Neuronal stem cell (in vitro differentiated cells): ENCODE measurements at regions not wholly inside any gene's neighbourhood (a gene's known extent, or its start where the extent isn't known, plus 50 kb on each side); places are given as distances from the start of the nearest gene placed in this dataset.

ENCODE experiments used
- DNase-seq: peaks from one replicate; pipeline ENCODE4 v3.0.0-alpha.2; 2013; ENCODE audit warnings: low spot score
- H2AFZ ChIP-seq: one replicate; pipeline ENCODE4 v1.6.1; 2013; ENCODE audit warnings: mild to moderate bottlenecking, low read length, inconsistent platforms
- H2AK5ac ChIP-seq: 2 replicates; pipeline ENCODE4 v1.6.1; 2013; ENCODE audit warnings: low read depth, mild to moderate bottlenecking, inconsistent platforms, low read length, moderate library complexity, mixed read lengths
- H2BK120ac ChIP-seq: 2 replicates; pipeline ENCODE4 v1.6.1; 2013; ENCODE audit warnings: low read depth, mild to moderate bottlenecking, inconsistent platforms, low read length, moderate library complexity, mixed read lengths
- H2BK12ac ChIP-seq: one replicate; pipeline ENCODE4 v1.6.1; 2013; ENCODE audit warnings: low read length, inconsistent platforms
- H2BK15ac ChIP-seq: 2 replicates; pipeline ENCODE4 v1.6.1; 2013; ENCODE audit warnings: mild to moderate bottlenecking, low read length, inconsistent platforms, mixed read lengths
- H2BK5ac ChIP-seq: one replicate; pipeline ENCODE4 v1.6.1; 2013; ENCODE audit warnings: inconsistent platforms, mild to moderate bottlenecking, low read length, moderate library complexity
- H3K14ac ChIP-seq: one replicate; pipeline ENCODE4 v1.6.1; 2013; ENCODE audit warnings: low read length, inconsistent platforms
- H3K18ac ChIP-seq: 2 replicates; pipeline ENCODE4 v1.6.1; 2013; ENCODE audit warnings: low read length, inconsistent platforms
- H3K23ac ChIP-seq: 2 replicates; pipeline ENCODE4 v1.6.1; 2013; ENCODE audit warnings: low read depth, mild to moderate bottlenecking, mixed read lengths, low read length, inconsistent platforms; ENCODE audit not compliant: poor library complexity
- H3K27ac ChIP-seq: replicated peaks from 3 replicates; pipeline ENCODE4 v1.5.1; 2013; ENCODE audit warnings: low read length, inconsistent platforms
- H3K27me3 ChIP-seq, 3 experiments: 2 replicates each; pipeline ENCODE4 v1.6.1; 2013; ENCODE audit warnings: low read length in 3 of 3, mild to moderate bottlenecking in 2 of 3, inconsistent platforms in 1 of 3, low read depth in 1 of 3, mixed read lengths in 1 of 3, moderate library complexity in 1 of 3; ENCODE audit not compliant: control insufficient read depth in 3 of 3, insufficient read depth in 3 of 3
- H3K36me3 ChIP-seq, 2 donors: replicated peaks in 1 of 2; 2 replicates each; pipeline ENCODE4 v1.6.1; 2013; ENCODE audit warnings: low read length in 2 of 2; ENCODE audit not compliant: control insufficient read depth in 2 of 2, insufficient read depth in 2 of 2
- H3K4ac ChIP-seq: 2 replicates; pipeline ENCODE4 v1.6.1; 2013; ENCODE audit warnings: inconsistent platforms, mild to moderate bottlenecking, low read length, moderate library complexity
- H3K4me1 ChIP-seq, 2 donors: 1 replicate in 1 of 2; 2 replicates in 1 of 2; pipeline ENCODE4 v1.6.1; 2013; ENCODE audit warnings: low read length in 2 of 2, low read depth in 1 of 2; ENCODE audit not compliant: control insufficient read depth in 2 of 2, insufficient read depth in 1 of 2
- H3K4me2 ChIP-seq: one replicate; pipeline ENCODE4 v1.6.1; 2013; ENCODE audit warnings: mild to moderate bottlenecking, low read length, inconsistent platforms; ENCODE audit not compliant: insufficient read depth, poor library complexity, severe bottlenecking
- H3K4me3 ChIP-seq, 2 donors: 2 replicates each; pipeline ENCODE4 v1.5.1; 2013; ENCODE audit warnings: low read length in 2 of 2, mild to moderate bottlenecking in 2 of 2, inconsistent platforms in 1 of 2, moderate library complexity in 1 of 2
- H3K79me1 ChIP-seq: one replicate; pipeline ENCODE4 v1.6.1; 2013; ENCODE audit warnings: low read depth, mild to moderate bottlenecking, inconsistent platforms, low read length, moderate library complexity
- H3K9ac ChIP-seq: one replicate; pipeline ENCODE4 v1.6.1; 2013; ENCODE audit warnings: mild to moderate bottlenecking, low read depth, low read length, inconsistent platforms; ENCODE audit not compliant: poor library complexity
- H3K9me3 ChIP-seq, 2 donors: replicated peaks in 1 of 2; 2 replicates each; pipeline versions ENCODE3 to v1.6.1; 2013; ENCODE audit warnings: low read length in 2 of 2, mild to moderate bottlenecking in 2 of 2, inconsistent platforms in 1 of 2, low read depth in 1 of 2, mixed read lengths in 1 of 2, moderate library complexity in 1 of 2; ENCODE audit not compliant: control insufficient read depth in 2 of 2, insufficient read depth in 1 of 2
- H4K8ac ChIP-seq: one replicate; pipeline ENCODE4 v1.6.1; 2013; ENCODE audit warnings: low read depth, mild to moderate bottlenecking, inconsistent platforms, low read length, moderate library complexity
- H4K91ac ChIP-seq: one replicate; pipeline ENCODE4 v1.6.1; 2013; ENCODE audit warnings: low read length, low read depth, mild to moderate bottlenecking, inconsistent platforms; ENCODE audit not compliant: poor library complexity
- WGBS, 2 donors: extraction: QIAGEN DNeasy Blood & Tissue Kit; methylation state at CpG; one replicate each; pipeline ENCODE4 v1.1.7; 2013; ENCODE audit warnings: missing lambda C conversion rate in 2 of 2, mixed read lengths in 1 of 2; ENCODE audit not compliant: insufficient read length in 2 of 2, insufficient replicate concordance in 1 of 2; ENCODE audit errors: extremely low coverage in 2 of 2; 5-methylcytosine and 5-hydroxymethylcytosine counted together

- H3K23ac ChIP-seq, result no peak overlapping the region
- DNase-seq, result no peak
- H3K4me2 ChIP-seq, result no peak overlapping the region
- no peak overlapping the region for H4K91ac ChIP-seq
- H2BK15ac ChIP-seq, result no peak overlapping the region
- no peak overlapping the region for H4K8ac ChIP-seq
- no peak overlapping the region for H2AK5ac ChIP-seq
- no peak overlapping the region for H3K4ac ChIP-seq
- H3K27ac ChIP-seq, result no peak overlapping the region
- H3K4me1 ChIP-seq, result no peaks in the 10 kb centered on the region
- no peak overlapping the region for H3K4me3 ChIP-seq
- no peaks in the 10 kb centered on the region for H3K27me3 ChIP-seq
- H3K9me3 ChIP-seq, result no peaks in the 10 kb centered on the region
- H2BK12ac ChIP-seq, result no peak overlapping the region
- no peak overlapping the region for H3K18ac ChIP-seq
- no peaks in the 10 kb centered on the region for H3K79me1 ChIP-seq
- H2AFZ ChIP-seq, result no peak overlapping the region
- H2BK5ac ChIP-seq, result no peak overlapping the region
- no peak overlapping the region for H2BK120ac ChIP-seq
- no peak overlapping the region for H3K9ac ChIP-seq
- no peak overlapping the region for H3K14ac ChIP-seq
- no peaks in the 10 kb centered on the region for H3K36me3 ChIP-seq
These were observed 87.0 kb upstream of the LRP1B start for GRCh38 chr2:142217804-142218203.

GRCh38 chr2:142200062-142200461, 69.2 kb upstream of the LRP1B start:
- Histone ChIP-seq H3K4ac (no peak overlapping the region), H3K9me3 (no peaks in the 10 kb centered on the region), H3K27me3 (no peaks in the 10 kb centered on the region), H4K8ac (no peak overlapping the region), H3K14ac (no peak overlapping the region), H2BK5ac (no peak overlapping the region), H3K4me3 (no peak overlapping the region), H3K36me3 (no peaks in the 10 kb centered on the region), H3K9ac (no peak overlapping the region), H2BK120ac (no peak overlapping the region), H4K91ac (no peak overlapping the region), H3K4me1 (no peaks in the 10 kb centered on the region), H3K79me1 (no peaks in the 10 kb centered on the region), H3K18ac (no peak overlapping the region), H2AK5ac (no peak overlapping the region), H2BK12ac (no peak overlapping the region), H3K4me2 (no peak overlapping the region), H2AFZ (no peak overlapping the region), H2BK15ac (no peak overlapping the region), H3K27ac (no peak overlapping the region), H3K23ac (no peak overlapping the region)
- DNase-seq, result no peak
- no CpG with 5 or more reads among the region's 1 CpG for WGBS, 2 donors

DNA sequence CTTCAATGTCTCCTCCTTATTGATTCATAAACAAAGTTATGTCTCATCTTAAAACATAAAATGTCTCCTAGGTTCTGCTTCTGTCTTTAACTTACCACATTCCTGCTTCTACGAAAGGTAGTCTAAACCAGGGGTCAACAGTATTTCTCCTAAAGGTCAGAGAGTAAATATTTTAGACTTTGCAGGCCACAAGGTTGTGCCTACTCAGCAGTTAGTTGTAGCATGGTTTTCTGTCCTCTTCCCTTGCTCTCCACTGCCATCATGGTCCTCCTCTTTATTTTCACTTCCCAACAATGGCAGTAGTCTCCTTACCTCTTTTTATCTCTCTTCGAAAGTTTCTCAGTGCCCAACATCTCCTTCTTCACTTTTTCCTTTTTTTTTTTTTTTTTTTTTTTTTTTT, 68.3 kb upstream of the LRP1B start:
- no peak overlapping the region for H3K4me2 ChIP-seq
- no peak overlapping the region for H3K9ac ChIP-seq
- no peak overlapping the region for H3K18ac ChIP-seq
- H3K79me1 ChIP-seq, result no peaks in the 10 kb centered on the region
- no peak overlapping the region for H3K14ac ChIP-seq
- H3K4me3 ChIP-seq, result no peak overlapping the region
- no peak overlapping the region for H4K8ac ChIP-seq
- no CpG with 5 or more reads among the region's 2 CpGs for WGBS, 2 donors
- no peaks in the 10 kb centered on the region for H3K27me3 ChIP-seq
- no peak overlapping the region for H2BK15ac ChIP-seq
- H3K27ac ChIP-seq, result no peak overlapping the region
- H3K4me1 ChIP-seq, result no peaks in the 10 kb centered on the region
- no peak overlapping the region for H3K23ac ChIP-seq
- H2AK5ac ChIP-seq, result no peak overlapping the region
- no peak overlapping the region for H3K4ac ChIP-seq
- H2BK5ac ChIP-seq, result no peak overlapping the region
- no peak overlapping the region for H2BK12ac ChIP-seq
- H2AFZ ChIP-seq, result no peak overlapping the region
- H2BK120ac ChIP-seq, result no peak overlapping the region
- no peak for DNase-seq
- no peaks in the 10 kb centered on the region for H3K9me3 ChIP-seq
- no peak overlapping the region for H4K91ac ChIP-seq
- H3K36me3 ChIP-seq, result no peaks in the 10 kb centered on the region

GRCh38 chr2:142190805-142191204, 60.0 kb upstream of the LRP1B start:
- no peak overlapping the region for H2BK15ac ChIP-seq
- no peak overlapping the region for H3K27ac ChIP-seq
- no CpG with 5 or more reads among the region's 1 CpG for WGBS, 2 donors
- no peak overlapping the region for H3K14ac ChIP-seq
- H3K27me3 ChIP-seq, result no peaks in the 10 kb centered on the region
- no peak overlapping the region for H3K9ac ChIP-seq
- H3K23ac ChIP-seq, result no peak overlapping the region
- H2AFZ ChIP-seq, result peak overlapping the region; percentile 70
- no peak for DNase-seq
- H4K8ac ChIP-seq, result no peak overlapping the region
- no peak overlapping the region for H3K4me2 ChIP-seq
- H3K18ac ChIP-seq, result no peak overlapping the region
- no peak overlapping the region for H3K4me3 ChIP-seq
- no peak overlapping the region for H2BK120ac ChIP-seq
- H3K9me3 ChIP-seq, result no peaks in the 10 kb centered on the region
- no peaks in the 10 kb centered on the region for H3K36me3 ChIP-seq
- no peak overlapping the region for H2BK12ac ChIP-seq
- peaks cover 0 to 1% of the 10 kb centered on the region in 2 donors for H3K4me1 ChIP-seq
- no peak overlapping the region for H2BK5ac ChIP-seq
- no peak overlapping the region for H3K4ac ChIP-seq
- H4K91ac ChIP-seq, result no peak overlapping the region
- H2AK5ac ChIP-seq, result no peak overlapping the region
- no peaks in the 10 kb centered on the region for H3K79me1 ChIP-seq
